ENCODE measurements at regions not wholly inside any gene's neighbourhood (a gene's known extent, or its start where the extent isn't known, plus 50 kb on each side); places are given as distances from the start of the nearest gene placed in this dataset.

GRCh38 chr20:17042122-17042521 lies 184.7 kb upstream of the PCSK2 start:
- no peak overlapping the region for H3K4me3 Mint-ChIP-seq
- TF ChIP-seq CTCF (IDR thresholded peaks at IDR 0.05) = no peak
- no peaks in the 10 kb centered on the region for H3K36me3 Mint-ChIP-seq (ENCODE audit: low read depth)
- intact Hi-C loops (cut with micrococcal nuclease) = no loop called here
- no peaks in the 10 kb centered on the region for H3K4me1 Mint-ChIP-seq
- H3K27ac Mint-ChIP-seq = no peak overlapping the region
- no peaks in the 10 kb centered on the region for H3K9me3 Mint-ChIP-seq
- DNase-seq (no peak), ATAC-seq (ENCODE audit: low read depth) (no peak)
- ChIA-PET POLR2A (no interaction called here), CTCF (no interaction called here)
- H3K27me3 Mint-ChIP-seq = no peaks in the 10 kb centered on the region

GRCh38 chr20:17043323-17043722 lies 183.5 kb upstream of the PCSK2 start:
- CTCF ChIA-PET = no interaction called here
- ATAC-seq (ENCODE audit: low read depth) = no peak
- H3K4me3 Mint-ChIP-seq = no peak overlapping the region
- H3K36me3 Mint-ChIP-seq (ENCODE audit: low read depth) = no peaks in the 10 kb centered on the region
- intact Hi-C loops (cut with micrococcal nuclease) = no loop called here
- H3K4me1 Mint-ChIP-seq = no peaks in the 10 kb centered on the region
- no peaks in the 10 kb centered on the region for H3K27me3 Mint-ChIP-seq
- POLR2A ChIA-PET = no interaction called here
- no peaks in the 10 kb centered on the region for H3K9me3 Mint-ChIP-seq
- no peak for DNase-seq
- no peak for TF ChIP-seq CTCF (IDR thresholded peaks at IDR 0.05)
- no peak overlapping the region for H3K27ac Mint-ChIP-seq

GRCh38 chr20:17044891-17045290 lies 181.9 kb upstream of the PCSK2 start:
- intact Hi-C loops (cut with micrococcal nuclease) = no loop called here
- TF ChIP-seq CTCF (IDR thresholded peaks at IDR 0.05) = no peak
- CTCF ChIA-PET = no interaction called here
- H3K4me1 Mint-ChIP-seq = no peaks in the 10 kb centered on the region
- ATAC-seq (ENCODE audit: low read depth) (no peak), DNase-seq (no peak)
- no peaks in the 10 kb centered on the region for H3K36me3 Mint-ChIP-seq (ENCODE audit: low read depth)
- H3K4me3 Mint-ChIP-seq = no peak overlapping the region
- H3K9me3 Mint-ChIP-seq = no peaks in the 10 kb centered on the region
- H3K27ac Mint-ChIP-seq = no peak overlapping the region
- POLR2A ChIA-PET = no interaction called here
- H3K27me3 Mint-ChIP-seq = no peaks in the 10 kb centered on the region

GRCh38 chr20:17059465-17059864 lies 167.4 kb upstream of the PCSK2 start:
- TF ChIP-seq CTCF (IDR thresholded peaks at IDR 0.05) = no peak
- Mint-ChIP-seq H3K4me1 (no peaks in the 10 kb centered on the region), H3K27me3 (no peaks in the 10 kb centered on the region), H3K27ac (no peak overlapping the region), H3K36me3 (ENCODE audit: low read depth) (no peaks in the 10 kb centered on the region), H3K4me3 (no peak overlapping the region), H3K9me3 (peaks cover 7% of the 10 kb centered on the region)
- POLR2A ChIA-PET = no interaction called here
- DNase-seq (no peak), ATAC-seq (ENCODE audit: low read depth) (no peak)
- intact Hi-C loops (cut with micrococcal nuclease) = no loop called here
- CTCF ChIA-PET = no interaction called here

GRCh38 chr20:17061715-17062114 lies 165.1 kb upstream of the PCSK2 start:
- Mint-ChIP-seq H3K36me3 (ENCODE audit: low read depth) (no peaks in the 10 kb centered on the region), H3K27ac (no peak overlapping the region), H3K4me3 (no peak overlapping the region), H3K4me1 (no peaks in the 10 kb centered on the region), H3K27me3 (no peaks in the 10 kb centered on the region), H3K9me3 (peaks cover 7% of the 10 kb centered on the region)
- ATAC-seq (ENCODE audit: low read depth) (no peak), DNase-seq (no peak)
- CTCF ChIA-PET = no interaction called here
- intact Hi-C loops (cut with micrococcal nuclease) = no loop called here
- TF ChIP-seq CTCF (IDR thresholded peaks at IDR 0.05) = no peak
- POLR2A ChIA-PET = no interaction called here

Data from activated B cell treated with CpG ODN at 0.5 μM for 24 hours (primary cell).